HG03060 (cell line): ENCODE measurements at regions not wholly inside any gene's neighbourhood (a gene's known extent, or its start where the extent isn't known, plus 50 kb on each side); places are given as distances from the start of the nearest gene placed in this dataset.

Experiments
- ATAC-seq: cut with Tn5 transposase; IDR thresholded peaks from one replicate; pipeline ENCODE4 v1.9.1; 2021; ENCODE audit warnings: low read depth, moderate number of reproducible peaks; ENCODE audit not compliant: unreplicated experiment

- ATAC-seq: no peak
Observed at GRCh38 chr20:50311308-50312001, 120.8 kb downstream of the CEBPB start.

GRCh38 chr20:50312002-50312681, 121.5 kb downstream of the CEBPB start:
- ATAC-seq: no peak

GRCh38 chr20:50312682-50313521, 122.3 kb downstream of the CEBPB start:
- ATAC-seq: no peak

- no peak for ATAC-seq
Observed at GRCh38 chr20:50313522-50313820, 122.8 kb downstream of the CEBPB start.

- no peak for ATAC-seq
Observed at GRCh38 chr20:50313827-50314677, 123.4 kb downstream of the CEBPB start.

GRCh38 chr20:50314678-50315335, 124.2 kb downstream of the CEBPB start:
- ATAC-seq: no peak

GRCh38 chr20:50315586-50316551, 125.2 kb downstream of the CEBPB start:
- ATAC-seq: no peak

GRCh38 chr20:50317116-50317515, 126.5 kb downstream of the CEBPB start:
- no peak for ATAC-seq

- ATAC-seq: no peak
Observed at GRCh38 chr20:50317609-50318008, 127.0 kb downstream of the CEBPB start.

GRCh38 chr20:50318710-50319109, 128.1 kb downstream of the CEBPB start:
- ATAC-seq: no peak

GRCh38 chr20:50320005-50320900, 129.6 kb downstream of the CEBPB start:
- no peak for ATAC-seq

- ATAC-seq: no peak
Observed at GRCh38 chr20:50320901-50321796, 130.5 kb downstream of the CEBPB start.

GRCh38 chr20:50321797-50322480, 131.3 kb downstream of the CEBPB start:
- no peak for ATAC-seq

- no peak for ATAC-seq
Observed at GRCh38 chr20:50322703-50323131, 132.1 kb downstream of the CEBPB start.

GRCh38 chr20:50323209-50323608, 132.6 kb downstream of the CEBPB start:
- no peak for ATAC-seq
